Muscle of back (tissue), 3 donors: ENCODE measurements at regions not wholly inside any gene's neighbourhood (a gene's known extent, or its start where the extent isn't known, plus 50 kb on each side); places are given as distances from the start of the nearest gene placed in this dataset.

Experiments used
- DNase-seq, 3 donors: peaks; one replicate each; pipeline versions ENCODE4 v3.0.0 to v3.0.0-alpha.2; 2013

DNA sequence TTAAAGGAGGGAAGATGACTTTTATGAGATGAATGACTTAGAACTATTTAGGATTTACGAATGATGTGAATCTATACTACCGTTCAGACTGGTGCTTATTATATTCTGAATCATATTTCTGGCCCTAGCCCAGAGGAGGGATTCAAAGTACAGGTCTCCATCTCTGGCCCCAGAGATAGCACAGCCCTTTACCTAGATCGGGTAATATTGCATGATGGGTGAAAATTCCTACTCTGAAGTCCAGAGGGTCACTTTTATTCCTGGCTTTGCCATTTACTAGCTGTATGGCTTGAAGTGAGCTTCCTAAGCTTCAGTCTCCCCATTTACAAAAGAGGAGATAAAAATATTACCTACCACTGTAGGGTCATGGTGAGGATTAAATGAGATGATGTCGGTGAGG lies 135.8 kb upstream of the OSR1 start:
- DNase-seq, result no peak

- DNase-seq, result no peak
Observed at GRCh38 chr2:19491796-19492195, 133.4 kb upstream of the OSR1 start.

GRCh38 chr2:19490846-19491435 lies 132.5 kb upstream of the OSR1 start:
- peak; percentile 43 to 85 (median 60) for DNase-seq

DNA sequence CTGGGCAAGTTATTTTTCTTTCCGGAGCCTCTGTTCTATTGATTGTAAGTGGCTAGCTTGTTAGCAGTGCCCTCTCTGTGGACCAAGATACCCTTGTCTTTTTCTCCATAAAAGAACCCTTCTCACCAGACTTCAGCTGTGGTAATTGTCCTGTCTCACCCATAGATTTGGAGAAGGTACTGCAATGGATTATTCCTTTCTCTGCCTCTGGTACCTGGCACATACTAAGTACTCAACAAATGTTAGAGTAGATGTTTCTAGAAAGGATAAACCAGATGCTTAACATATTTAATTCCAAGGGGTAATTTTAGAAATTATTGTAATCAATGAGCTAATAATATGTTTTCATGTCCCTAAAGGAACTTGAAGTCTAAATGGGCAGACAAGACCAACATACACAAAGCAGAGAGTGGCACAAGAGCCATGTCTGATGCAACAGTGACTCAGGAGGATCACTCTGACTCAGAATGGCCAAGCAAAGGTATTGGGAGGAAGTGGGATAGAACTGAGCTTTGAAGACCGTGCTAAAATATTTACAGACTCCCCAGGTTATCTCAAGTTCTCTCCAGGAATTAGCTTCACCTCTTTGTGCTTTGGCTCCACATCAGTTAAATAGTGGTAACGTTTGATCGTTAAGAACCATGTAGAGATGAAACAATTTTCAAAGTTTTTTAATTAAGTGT lies 129.7 kb upstream of the OSR1 start:
- no peak for DNase-seq

DNA sequence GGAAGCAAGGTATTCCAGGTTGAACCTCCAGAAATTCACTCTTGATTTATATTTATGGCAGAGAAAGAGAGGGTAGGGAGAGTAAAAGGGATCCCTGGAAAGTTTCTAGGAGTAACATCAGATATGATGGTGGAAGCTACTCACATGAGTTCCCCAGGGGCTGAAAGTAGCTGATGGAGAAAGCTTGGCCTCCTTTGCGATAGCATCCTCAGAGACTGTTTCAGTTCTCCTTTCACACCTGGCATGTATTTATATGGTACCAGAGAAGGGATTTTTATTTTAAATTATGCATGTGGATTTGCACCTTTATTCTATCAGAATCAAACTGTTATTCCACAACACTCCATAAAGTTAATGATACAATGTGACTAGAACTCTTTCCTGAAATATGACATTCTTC lies 126.3 kb upstream of the OSR1 start:
- DNase-seq, result no peak

DNA sequence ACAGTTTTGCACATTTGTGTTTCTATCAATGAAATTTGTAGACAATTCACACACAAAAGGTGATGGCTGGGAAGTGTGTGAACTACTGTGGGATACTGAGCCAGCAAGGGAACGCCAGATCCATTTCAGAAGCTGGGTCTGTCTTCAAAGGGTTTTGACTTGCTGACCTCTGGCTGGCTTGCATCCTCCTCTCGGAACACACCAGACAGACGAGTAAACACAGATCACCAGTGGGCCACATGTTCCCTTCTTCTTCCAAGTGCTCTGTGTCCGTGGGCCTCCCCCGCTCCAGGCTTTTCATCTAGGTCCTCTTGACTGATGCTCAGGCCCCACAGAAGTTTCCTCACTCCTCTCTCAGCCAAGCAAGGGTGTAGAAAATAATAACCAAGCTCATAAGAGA lies 122.2 kb upstream of the OSR1 start:
- DNase-seq, result peak in 1 of 3 donors; percentile 48

DNA sequence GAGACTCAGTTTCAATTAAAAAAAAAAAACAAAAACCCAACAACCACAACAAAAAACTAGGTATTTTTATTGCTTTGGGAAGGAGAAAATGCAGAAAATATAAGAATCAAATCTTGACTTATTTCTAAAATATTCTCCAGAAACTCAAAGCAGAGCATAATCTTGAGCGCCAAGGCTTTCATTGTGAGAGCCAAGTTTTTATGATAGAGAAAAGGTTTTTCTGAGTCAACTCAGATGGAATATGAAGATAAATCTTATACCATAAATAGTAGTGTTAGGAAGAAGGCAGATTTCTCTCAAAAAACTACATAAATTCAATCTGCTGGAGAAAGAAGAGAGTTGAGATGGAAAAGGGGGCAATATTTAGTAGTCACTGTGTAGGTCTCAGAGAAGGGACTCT lies 121.2 kb upstream of the OSR1 start:
- DNase-seq, result peak; percentile 42 to 73 (median 44)

DNA sequence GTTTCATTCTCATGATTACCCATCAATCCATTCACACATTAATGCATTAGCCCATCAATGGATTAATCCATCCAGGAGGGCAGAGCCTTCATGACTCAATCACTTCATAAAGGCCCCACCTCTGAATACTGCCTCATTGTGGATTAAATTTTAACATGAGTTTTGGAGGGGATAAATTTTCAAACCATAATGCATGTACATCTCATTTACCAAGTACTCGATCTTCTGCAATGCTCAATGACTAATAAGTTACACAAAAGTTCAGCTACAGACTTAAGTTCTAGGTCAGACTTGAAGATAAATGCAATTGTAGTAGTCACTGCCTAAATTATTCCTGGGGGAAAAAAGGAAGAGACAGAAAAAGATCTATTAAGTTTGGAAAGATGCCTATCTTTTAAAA lies 120.0 kb upstream of the OSR1 start:
- no peak for DNase-seq

DNA sequence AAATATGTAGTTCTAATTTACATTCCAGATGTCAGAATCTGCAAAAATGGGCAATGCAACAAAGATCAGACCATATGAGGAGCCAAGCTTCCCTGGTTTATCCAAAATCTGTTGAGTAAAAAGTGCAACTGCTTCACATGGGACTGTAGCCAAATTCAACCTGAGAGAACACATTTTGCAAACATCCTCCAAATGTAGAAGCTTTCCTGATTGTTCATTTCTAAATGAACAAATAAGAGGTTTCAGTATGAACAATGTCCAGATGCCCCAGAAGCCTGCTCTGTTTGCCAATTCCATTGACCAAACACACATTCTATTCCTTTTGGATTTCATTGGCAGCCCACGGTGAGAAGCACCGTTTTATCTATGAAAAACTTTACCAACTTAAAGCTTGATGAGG lies 117.9 kb upstream of the OSR1 start:
- DNase-seq, result peak in 1 of 3 donors; percentile 54

DNA sequence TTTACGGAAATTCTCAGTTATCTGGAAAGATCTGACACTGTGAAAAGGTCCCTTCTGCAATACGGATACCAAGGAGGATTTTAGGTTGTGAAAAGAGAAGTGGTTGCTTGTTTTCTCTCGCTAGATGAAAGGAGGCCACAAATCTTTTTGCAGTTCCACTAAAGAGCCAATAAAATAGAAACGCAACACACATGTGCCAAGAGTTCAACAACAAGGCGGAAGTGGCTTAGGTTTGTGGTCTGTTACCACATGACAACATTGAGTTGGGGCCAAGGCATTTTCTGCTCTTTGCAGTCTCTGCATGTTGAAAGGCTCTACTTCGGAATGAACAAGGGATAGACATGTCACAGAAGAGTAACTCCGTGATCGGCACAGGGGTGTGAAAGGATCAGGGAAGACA lies 115.7 kb upstream of the OSR1 start:
- DNase-seq, result peak; percentile 45 to 77 (median 47)

DNA sequence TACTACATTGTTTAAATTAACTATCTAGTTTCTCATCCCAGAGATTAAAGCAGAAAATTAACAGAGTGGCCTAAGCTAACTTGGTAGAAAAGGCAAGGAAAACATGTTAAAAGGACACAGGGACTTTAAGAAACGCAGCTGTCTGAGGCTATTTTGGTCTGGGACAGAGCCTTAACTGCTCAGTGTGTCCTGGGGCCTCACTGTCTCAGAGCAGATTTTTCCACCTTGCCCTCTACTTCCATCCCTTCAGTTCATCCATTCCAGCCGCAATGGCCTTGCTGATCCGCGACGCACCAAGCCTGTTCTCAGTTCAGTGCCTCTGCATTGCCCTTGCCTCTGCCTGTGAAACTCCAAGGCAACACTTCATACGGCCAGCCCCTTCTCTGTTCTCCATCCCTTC lies 114.9 kb upstream of the OSR1 start:
- DNase-seq, result peak in 2 of 3 donors; percentile 39 to 75

DNA sequence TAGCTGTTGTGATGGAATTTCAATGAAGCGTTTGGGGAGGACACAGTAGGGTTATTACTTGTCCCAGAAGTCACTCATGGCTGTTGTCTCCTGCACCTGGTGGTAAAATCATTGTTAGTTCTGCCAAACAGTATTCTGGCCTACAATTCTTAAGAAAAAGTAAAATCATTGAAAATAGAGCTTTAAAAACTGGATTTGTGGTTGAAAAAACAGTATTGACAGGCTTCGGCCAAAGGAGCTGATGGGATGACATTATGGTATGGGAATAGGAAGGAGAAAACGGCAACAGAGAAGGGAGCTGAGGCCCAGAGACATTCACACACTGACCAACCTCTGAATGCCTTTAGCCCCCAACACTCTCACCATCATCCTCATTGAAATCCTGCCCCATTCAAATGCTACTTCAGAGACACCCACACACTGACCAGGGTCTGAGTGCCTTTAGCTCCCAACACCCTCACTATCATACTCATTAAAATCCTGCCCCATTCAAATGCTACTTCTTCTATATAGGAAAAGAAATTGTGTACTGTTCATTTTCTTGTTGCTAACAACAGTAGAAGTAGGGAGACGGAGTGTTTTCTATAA lies 114.1 kb upstream of the OSR1 start:
- peak in 1 of 3 donors; percentile 70 for DNase-seq

DNA sequence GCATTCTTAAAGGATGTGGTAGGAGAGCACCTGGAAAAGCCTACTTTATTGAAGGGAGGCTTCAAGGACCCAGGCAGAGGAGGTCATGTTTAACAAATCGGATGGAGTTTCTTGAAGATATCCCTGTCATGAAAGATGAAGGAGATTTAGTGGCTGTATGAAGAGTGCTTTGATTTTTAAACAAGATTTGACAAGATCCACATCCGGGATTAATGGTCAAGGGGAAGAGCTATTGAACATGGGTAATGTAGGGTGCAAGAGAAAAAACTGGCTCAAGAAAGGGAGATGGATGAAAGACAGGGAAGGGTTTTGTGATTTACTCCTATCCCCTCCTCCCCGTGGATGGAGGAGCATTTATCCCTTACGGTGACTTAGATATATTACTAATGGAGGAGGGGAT lies 113.1 kb upstream of the OSR1 start:
- DNase-seq, result no peak

DNA sequence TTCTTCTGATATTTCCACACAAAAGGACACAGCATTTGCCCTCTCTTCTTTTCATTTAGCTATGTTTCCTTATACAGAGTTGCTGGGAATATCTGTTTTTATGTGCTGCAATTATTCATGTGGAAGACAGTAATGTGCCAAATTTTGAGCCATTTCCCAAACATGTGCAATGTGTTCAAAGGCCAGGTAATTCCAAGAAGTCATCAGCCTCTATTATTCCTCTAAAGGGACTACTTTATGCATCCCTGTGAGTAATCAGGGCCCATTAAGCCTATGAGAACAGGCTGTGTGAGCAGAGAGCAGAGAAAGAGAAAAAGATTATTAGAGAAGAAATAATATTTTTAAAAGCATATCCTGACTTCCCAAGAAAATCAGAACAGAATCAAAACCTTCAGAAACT lies 107.6 kb upstream of the OSR1 start:
- DNase-seq, result peak in 1 of 3 donors; percentile 39

GRCh38 chr2:19462256-19462645 lies 103.8 kb upstream of the OSR1 start:
- DNase-seq, result peak; percentile 52 to 91 (median 68)

GRCh38 chr2:19461504-19462255 lies 103.3 kb upstream of the OSR1 start:
- DNase-seq, result peak in 2 of 3 donors; percentile 55 to 86

DNA sequence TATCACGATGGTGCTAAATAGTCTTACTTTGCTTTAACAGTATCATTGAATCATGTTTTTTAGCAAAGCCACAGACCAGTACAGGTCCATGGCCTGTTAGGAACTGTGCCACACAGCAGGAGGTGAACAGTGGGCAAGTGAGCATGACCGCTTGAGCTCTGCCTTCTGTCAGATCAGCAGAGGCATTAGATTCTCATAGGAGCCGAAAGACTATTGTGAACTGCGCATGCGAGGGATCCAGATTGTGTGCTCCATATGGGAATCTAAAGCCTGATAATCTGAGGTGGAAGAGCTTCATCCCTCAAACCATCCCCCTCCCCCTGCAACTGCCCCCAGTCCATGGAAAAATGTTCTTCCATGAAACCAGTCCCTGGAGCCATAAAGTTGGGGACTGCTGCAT lies 102.3 kb upstream of the OSR1 start:
- no peak for DNase-seq

GRCh38 chr2:19458427-19459003 lies 100.1 kb upstream of the OSR1 start:
- no peak for DNase-seq

GRCh38 chr2:19457809-19458208 lies 99.4 kb upstream of the OSR1 start:
- DNase-seq, result no peak

GRCh38 chr2:19456705-19457309 lies 98.4 kb upstream of the OSR1 start:
- peak in 1 of 3 donors; percentile 57 for DNase-seq

DNA sequence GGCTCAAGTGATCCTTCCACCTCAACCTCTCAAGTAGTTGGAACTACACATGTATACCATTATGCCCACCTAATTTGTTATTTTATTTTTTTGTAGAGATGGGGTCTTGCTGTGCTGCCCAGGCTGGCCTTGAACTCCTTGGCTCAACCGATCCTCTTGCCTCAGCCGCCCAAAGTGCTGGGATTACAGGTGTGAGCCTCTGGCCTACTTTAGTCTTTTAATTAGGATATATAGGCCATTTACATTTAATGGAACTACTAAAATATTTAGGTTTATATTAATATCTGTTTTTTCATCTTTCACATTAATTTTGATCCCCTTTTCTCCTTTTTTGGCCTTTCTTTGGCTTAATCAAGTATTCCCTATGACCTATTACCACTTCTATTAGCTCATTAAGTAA lies 95.7 kb upstream of the OSR1 start:
- no peak for DNase-seq

GRCh38 chr2:19442731-19443130 lies 84.3 kb upstream of the OSR1 start:
- DNase-seq, result no peak
